ENCODE measurements at regions not wholly inside any gene's neighbourhood (a gene's known extent, or its start where the extent isn't known, plus 50 kb on each side); places are given as distances from the start of the nearest gene placed in this dataset.

GRCh38 chr2:185147361-185147760 is 549.0 kb downstream of the ZNF804A start:
- H3K27ac ChIP-seq (ENCODE audit: low read depth, low read length), result no peak overlapping the region

GRCh38 chr2:185152186-185152585 is 553.9 kb downstream of the ZNF804A start:
- H3K9me3 ChIP-seq (ENCODE audit: control insufficient read depth, insufficient read depth, low read length), result no peaks in the 10 kb centered on the region
- H3K9ac ChIP-seq (ENCODE audit: low read depth, low read length), result no peak overlapping the region
- no peaks in the 10 kb centered on the region for H3K36me3 ChIP-seq (ENCODE audit: control insufficient read depth, insufficient read depth, low read length)
- H3K27ac ChIP-seq (ENCODE audit: low read depth, low read length), result no peak overlapping the region
- no peak overlapping the region for H3K4me3 ChIP-seq (ENCODE audit: low read depth, low read length)
- H3K4me1 ChIP-seq (ENCODE audit: control insufficient read depth, insufficient read depth, low read length), result no peaks in the 10 kb centered on the region
- no peaks in the 10 kb centered on the region for H3K27me3 ChIP-seq (ENCODE audit: control insufficient read depth, insufficient read depth, low read length)

More at GRCh38 chr2:185147361-185147760, 549.0 kb downstream of the ZNF804A start:
- Histone ChIP-seq H3K9me3 (ENCODE audit: control insufficient read depth, insufficient read depth, low read length) (no peaks in the 10 kb centered on the region), H3K36me3 (ENCODE audit: control insufficient read depth, insufficient read depth, low read length) (no peaks in the 10 kb centered on the region), H3K27me3 (ENCODE audit: control insufficient read depth, insufficient read depth, low read length) (no peaks in the 10 kb centered on the region), H3K4me1 (ENCODE audit: control insufficient read depth, insufficient read depth, low read length) (no peaks in the 10 kb centered on the region), H3K9ac (ENCODE audit: low read depth, low read length) (no peak overlapping the region), H3K4me3 (ENCODE audit: low read depth, low read length) (no peak overlapping the region)

GRCh38 chr2:185161701-185162100 is 563.4 kb downstream of the ZNF804A start:
- H3K9ac ChIP-seq (ENCODE audit: low read depth, low read length), result no peak overlapping the region
- no peak overlapping the region for H3K27ac ChIP-seq (ENCODE audit: low read depth, low read length)
- no peaks in the 10 kb centered on the region for H3K4me1 ChIP-seq (ENCODE audit: control insufficient read depth, insufficient read depth, low read length)
- no peaks in the 10 kb centered on the region for H3K9me3 ChIP-seq (ENCODE audit: control insufficient read depth, insufficient read depth, low read length)
- no peaks in the 10 kb centered on the region for H3K27me3 ChIP-seq (ENCODE audit: control insufficient read depth, insufficient read depth, low read length)
- H3K4me3 ChIP-seq (ENCODE audit: low read depth, low read length), result no peak overlapping the region
- no peaks in the 10 kb centered on the region for H3K36me3 ChIP-seq (ENCODE audit: control insufficient read depth, insufficient read depth, low read length)

GRCh38 chr2:185174353-185174752 is 564.3 kb upstream of the FSIP2 start:
- H3K27ac ChIP-seq (ENCODE audit: low read depth, low read length), result no peak overlapping the region
- H3K4me3 ChIP-seq (ENCODE audit: low read depth, low read length), result no peak overlapping the region
- H3K9ac ChIP-seq (ENCODE audit: low read depth, low read length), result no peak overlapping the region
- no peaks in the 10 kb centered on the region for H3K36me3 ChIP-seq (ENCODE audit: control insufficient read depth, insufficient read depth, low read length)
- no peaks in the 10 kb centered on the region for H3K9me3 ChIP-seq (ENCODE audit: control insufficient read depth, insufficient read depth, low read length)
- no peaks in the 10 kb centered on the region for H3K4me1 ChIP-seq (ENCODE audit: control insufficient read depth, insufficient read depth, low read length)
- no peaks in the 10 kb centered on the region for H3K27me3 ChIP-seq (ENCODE audit: control insufficient read depth, insufficient read depth, low read length)

GRCh38 chr2:185179743-185180142 is 558.9 kb upstream of the FSIP2 start:
- H3K4me3 ChIP-seq (ENCODE audit: low read depth, low read length), result no peak overlapping the region
- H3K27me3 ChIP-seq (ENCODE audit: control insufficient read depth, insufficient read depth, low read length), result no peaks in the 10 kb centered on the region
- no peaks in the 10 kb centered on the region for H3K9me3 ChIP-seq (ENCODE audit: control insufficient read depth, insufficient read depth, low read length)
- H3K27ac ChIP-seq (ENCODE audit: low read depth, low read length), result no peak overlapping the region
- H3K4me1 ChIP-seq (ENCODE audit: control insufficient read depth, insufficient read depth, low read length), result no peaks in the 10 kb centered on the region
- no peak overlapping the region for H3K9ac ChIP-seq (ENCODE audit: low read depth, low read length)
- no peaks in the 10 kb centered on the region for H3K36me3 ChIP-seq (ENCODE audit: control insufficient read depth, insufficient read depth, low read length)

- Histone ChIP-seq H3K27me3 (ENCODE audit: control insufficient read depth, insufficient read depth, low read length) (no peaks in the 10 kb centered on the region), H3K27ac (ENCODE audit: low read depth, low read length) (no peak overlapping the region), H3K9me3 (ENCODE audit: control insufficient read depth, insufficient read depth, low read length) (no peaks in the 10 kb centered on the region), H3K36me3 (ENCODE audit: control insufficient read depth, insufficient read depth, low read length) (no peaks in the 10 kb centered on the region), H3K4me3 (ENCODE audit: low read depth, low read length) (no peak overlapping the region), H3K9ac (ENCODE audit: low read depth, low read length) (no peak overlapping the region), H3K4me1 (ENCODE audit: control insufficient read depth, insufficient read depth, low read length) (no peaks in the 10 kb centered on the region)
Measured at GRCh38 chr2:185181901-185182300, 556.7 kb upstream of the FSIP2 start.

GRCh38 chr2:185185044-185185443 is 553.6 kb upstream of the FSIP2 start:
- Histone ChIP-seq H3K27ac (ENCODE audit: low read depth, low read length) (no peak overlapping the region), H3K9ac (ENCODE audit: low read depth, low read length) (no peak overlapping the region), H3K4me1 (ENCODE audit: control insufficient read depth, insufficient read depth, low read length) (no peaks in the 10 kb centered on the region), H3K4me3 (ENCODE audit: low read depth, low read length) (no peak overlapping the region), H3K9me3 (ENCODE audit: control insufficient read depth, insufficient read depth, low read length) (no peaks in the 10 kb centered on the region), H3K27me3 (ENCODE audit: control insufficient read depth, insufficient read depth, low read length) (no peaks in the 10 kb centered on the region), H3K36me3 (ENCODE audit: control insufficient read depth, insufficient read depth, low read length) (no peaks in the 10 kb centered on the region)

- Histone ChIP-seq H3K4me1 (ENCODE audit: control insufficient read depth, insufficient read depth, low read length) (no peaks in the 10 kb centered on the region), H3K4me3 (ENCODE audit: low read depth, low read length) (no peak overlapping the region), H3K27me3 (ENCODE audit: control insufficient read depth, insufficient read depth, low read length) (no peaks in the 10 kb centered on the region), H3K36me3 (ENCODE audit: control insufficient read depth, insufficient read depth, low read length) (no peaks in the 10 kb centered on the region), H3K9ac (ENCODE audit: low read depth, low read length) (no peak overlapping the region), H3K27ac (ENCODE audit: low read depth, low read length) (no peak overlapping the region), H3K9me3 (ENCODE audit: control insufficient read depth, insufficient read depth, low read length) (no peaks in the 10 kb centered on the region)
Measured at GRCh38 chr2:185187421-185187820, 551.2 kb upstream of the FSIP2 start.

GRCh38 chr2:185188656-185189055 is 549.9 kb upstream of the FSIP2 start:
- no peak overlapping the region for H3K4me3 ChIP-seq (ENCODE audit: low read depth, low read length)
- H3K4me1 ChIP-seq (ENCODE audit: control insufficient read depth, insufficient read depth, low read length), result no peaks in the 10 kb centered on the region
- H3K9ac ChIP-seq (ENCODE audit: low read depth, low read length), result no peak overlapping the region
- H3K36me3 ChIP-seq (ENCODE audit: control insufficient read depth, insufficient read depth, low read length), result no peaks in the 10 kb centered on the region
- H3K9me3 ChIP-seq (ENCODE audit: control insufficient read depth, insufficient read depth, low read length), result no peaks in the 10 kb centered on the region
- no peaks in the 10 kb centered on the region for H3K27me3 ChIP-seq (ENCODE audit: control insufficient read depth, insufficient read depth, low read length)
- H3K27ac ChIP-seq (ENCODE audit: low read depth, low read length), result no peak overlapping the region

GRCh38 chr2:185201063-185201462 is 537.5 kb upstream of the FSIP2 start:
- H3K9ac ChIP-seq (ENCODE audit: low read depth, low read length), result no peak overlapping the region
- H3K9me3 ChIP-seq (ENCODE audit: control insufficient read depth, insufficient read depth, low read length), result no peaks in the 10 kb centered on the region
- no peaks in the 10 kb centered on the region for H3K4me1 ChIP-seq (ENCODE audit: control insufficient read depth, insufficient read depth, low read length)
- no peak overlapping the region for H3K4me3 ChIP-seq (ENCODE audit: low read depth, low read length)
- H3K27ac ChIP-seq (ENCODE audit: low read depth, low read length), result no peak overlapping the region
- no peaks in the 10 kb centered on the region for H3K36me3 ChIP-seq (ENCODE audit: control insufficient read depth, insufficient read depth, low read length)
- no peaks in the 10 kb centered on the region for H3K27me3 ChIP-seq (ENCODE audit: control insufficient read depth, insufficient read depth, low read length)

- H3K9me3 ChIP-seq (ENCODE audit: control insufficient read depth, insufficient read depth, low read length), result no peaks in the 10 kb centered on the region
- H3K4me1 ChIP-seq (ENCODE audit: control insufficient read depth, insufficient read depth, low read length), result no peaks in the 10 kb centered on the region
- no peak overlapping the region for H3K4me3 ChIP-seq (ENCODE audit: low read depth, low read length)
- H3K27ac ChIP-seq (ENCODE audit: low read depth, low read length), result no peak overlapping the region
- no peaks in the 10 kb centered on the region for H3K36me3 ChIP-seq (ENCODE audit: control insufficient read depth, insufficient read depth, low read length)
- H3K27me3 ChIP-seq (ENCODE audit: control insufficient read depth, insufficient read depth, low read length), result no peaks in the 10 kb centered on the region
- no peak overlapping the region for H3K9ac ChIP-seq (ENCODE audit: low read depth, low read length)
Measured at GRCh38 chr2:185202381-185202780, 536.2 kb upstream of the FSIP2 start.

GRCh38 chr2:185202945-185203528 is 535.6 kb upstream of the FSIP2 start:
- Histone ChIP-seq H3K4me1 (ENCODE audit: control insufficient read depth, insufficient read depth, low read length) (no peaks in the 10 kb centered on the region), H3K4me3 (ENCODE audit: low read depth, low read length) (no peak overlapping the region), H3K36me3 (ENCODE audit: control insufficient read depth, insufficient read depth, low read length) (no peaks in the 10 kb centered on the region), H3K9me3 (ENCODE audit: control insufficient read depth, insufficient read depth, low read length) (no peaks in the 10 kb centered on the region), H3K27ac (ENCODE audit: low read depth, low read length) (no peak overlapping the region), H3K9ac (ENCODE audit: low read depth, low read length) (no peak overlapping the region), H3K27me3 (ENCODE audit: control insufficient read depth, insufficient read depth, low read length) (no peaks in the 10 kb centered on the region)
